ENCODE measurements at regions not wholly inside any gene's neighbourhood (a gene's known extent, or its start where the extent isn't known, plus 50 kb on each side); places are given as distances from the start of the nearest gene placed in this dataset.
A peak's percentile ranks its signal among the peaks of the same experiment; 100 is the strongest.

DNA sequence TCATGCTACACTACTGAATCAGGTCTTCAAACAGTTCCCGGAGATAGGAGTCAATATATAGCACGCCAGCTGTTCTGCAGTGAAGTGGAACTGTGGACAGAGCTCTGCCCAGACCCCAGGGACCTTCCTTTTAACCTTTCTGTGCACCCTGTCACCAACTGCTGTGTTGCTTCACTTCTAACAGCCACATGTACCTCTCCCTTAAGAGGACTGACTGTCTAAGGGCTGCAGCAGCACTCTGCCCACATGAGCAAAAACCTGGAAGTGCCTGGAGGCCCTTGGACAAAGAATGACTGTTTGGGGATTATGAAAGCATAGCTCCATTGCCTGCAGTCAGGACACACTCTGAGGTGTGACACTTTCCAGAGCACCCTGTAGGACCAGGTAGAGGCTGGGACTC lies 88.3 kb upstream of the CTNNB1 start:
- Histone ChIP-seq H3K4me3 (ENCODE audit: low read length) (no peak overlapping the region), H3K27ac (ENCODE audit: low read depth, low read length) (no peak overlapping the region), H3K27me3 (ENCODE audit: control insufficient read depth in 2 of 2, insufficient read depth in 2 of 2, low read length in 2 of 2) (no peaks in the 10 kb centered on the region), H3K4me1 (ENCODE audit: control insufficient read depth in 2 of 2, insufficient read depth in 2 of 2, low read length in 2 of 2) (no peaks in the 10 kb centered on the region), H3K9me3 (ENCODE audit: control insufficient read depth in 2 of 3, low read length in 3 of 3) (no peaks in the 10 kb centered on the region), H3K36me3 (ENCODE audit: control insufficient read depth in 2 of 3, insufficient read depth in 3 of 3, low read length in 3 of 3) (no peaks in the 10 kb centered on the region)
- CTCF ChIA-PET = no interaction called here
- intact Hi-C loops (cut with micrococcal nuclease) = loop anchor here in 1 of 2 donors (10.0 kb wide), 1 partner anchor 1706 kb away; the partner anchor contains the start of gene RPSA
- no peaks in the 10 kb centered on the region for H3K36me3 Mint-ChIP-seq
- POLR2A ChIA-PET = interaction anchor here (1.0 kb wide), 1 partner anchor 88 kb away, joined by 3 read pairs; the partner anchor contains the start of gene CTNNB1
- no peak overlapping the region for H3K4me3 Mint-ChIP-seq
- peaks cover 0 to 3% (median 0%) of the 10 kb centered on the region in 11 donors for H3K9me3 Mint-ChIP-seq
- peaks cover 0 to 16% (median 0%) of the 10 kb centered on the region in 5 donors for H3K27me3 Mint-ChIP-seq
- H3K4me1 Mint-ChIP-seq = peaks cover 0 to 21% (median 0%) of the 10 kb centered on the region in 7 donors
- DNase-seq = no peak
- H3K27ac Mint-ChIP-seq = no peak overlapping the region
- ATAC-seq = peak; percentile 14

- peaks cover 0 to 11% (median 0%) of the 10 kb centered on the region in 5 donors for H3K27me3 Mint-ChIP-seq
- POLR2A ChIA-PET = interaction anchor here (1.3 kb wide), 1 partner anchor 87 kb away, joined by 4 read pairs; the partner anchor contains the start of gene CTNNB1
- Histone ChIP-seq H3K27ac (ENCODE audit: low read depth, low read length) (no peak overlapping the region), H3K4me1 (ENCODE audit: control insufficient read depth in 2 of 2, insufficient read depth in 2 of 2, low read length in 2 of 2) (peaks cover 0 to 10% of the 10 kb centered on the region in 2 donors), H3K9me3 (ENCODE audit: control insufficient read depth in 2 of 3, low read length in 3 of 3) (no peaks in the 10 kb centered on the region), H3K36me3 (ENCODE audit: control insufficient read depth in 2 of 3, insufficient read depth in 3 of 3, low read length in 3 of 3) (no peaks in the 10 kb centered on the region), H3K27me3 (ENCODE audit: control insufficient read depth in 2 of 2, insufficient read depth in 2 of 2, low read length in 2 of 2) (no peaks in the 10 kb centered on the region), H3K4me3 (ENCODE audit: low read length) (no peak overlapping the region)
- H3K27ac Mint-ChIP-seq = peak overlapping the region in 3 of 9 donors; percentile 38 to 61 (median 41)
- H3K4me1 Mint-ChIP-seq = peaks cover 7 to 33% (median 13%) of the 10 kb centered on the region in 7 donors
- CTCF ChIA-PET = no interaction called here
- ATAC-seq (no peak), DNase-seq (no peak)
- no peaks in the 10 kb centered on the region for H3K36me3 Mint-ChIP-seq
- H3K4me3 Mint-ChIP-seq = no peak overlapping the region
- H3K9me3 Mint-ChIP-seq = peaks cover 0 to 4% (median 0%) of the 10 kb centered on the region in 11 donors
- intact Hi-C loops (cut with micrococcal nuclease) = loop anchor here in 1 of 2 donors (10.0 kb wide), 1 partner anchor 1708 kb away; the partner anchor contains the start of gene RPSA
These were observed 86.8 kb upstream of the CTNNB1 start for GRCh38 chr3:41112466-41112865.

- CTCF ChIA-PET = interaction anchor here (0.6 to 0.9 kb wide), 2 partner anchors 11 to 538 kb away, joined by 3 to 5 read pairs; no protein-coding TSS in a partner anchor
These were observed 84.2 kb upstream of the CTNNB1 start for GRCh38 chr3:41115069-41115468.

GRCh38 chr3:41116851-41117250 lies 82.5 kb upstream of the CTNNB1 start:
- H3K27ac Mint-ChIP-seq = peak overlapping the region; percentile 67 to 98 (median 93)
- CTCF ChIA-PET = no interaction called here
- H3K4me1 Mint-ChIP-seq = peaks cover 18 to 67% (median 46%) of the 10 kb centered on the region in 7 donors
- DNase-seq (no peak), ATAC-seq (no peak)
- Histone ChIP-seq H3K4me3 (ENCODE audit: low read length) (no peak overlapping the region), H3K4me1 (ENCODE audit: control insufficient read depth in 2 of 2, insufficient read depth in 2 of 2, low read length in 2 of 2) (peaks cover 12 to 27% of the 10 kb centered on the region in 2 donors), H3K27ac (ENCODE audit: low read depth, low read length) (peak overlapping the region; percentile 26), H3K36me3 (ENCODE audit: control insufficient read depth in 2 of 3, insufficient read depth in 3 of 3, low read length in 3 of 3) (no peaks in the 10 kb centered on the region), H3K9me3 (ENCODE audit: control insufficient read depth in 2 of 3, low read length in 3 of 3) (no peaks in the 10 kb centered on the region), H3K27me3 (ENCODE audit: control insufficient read depth in 2 of 2, insufficient read depth in 2 of 2, low read length in 2 of 2) (no peaks in the 10 kb centered on the region)
- no peaks in the 10 kb centered on the region for H3K27me3 Mint-ChIP-seq
- peak overlapping the region in 9 of 10 donors; percentile 39 to 90 (median 77) for H3K4me3 Mint-ChIP-seq
- peaks cover 0 to 4% (median 0%) of the 10 kb centered on the region in 11 donors for H3K9me3 Mint-ChIP-seq
- H3K36me3 Mint-ChIP-seq = peaks cover 0 to 4% (median 0%) of the 10 kb centered on the region in 5 donors
- POLR2A ChIA-PET = interaction anchor here (1.8 to 3.9 kb wide), 2 partner anchors 82 to 84 kb away, joined by 5 to 42 read pairs; partner anchors contain the start of gene CTNNB1
- intact Hi-C loops (cut with micrococcal nuclease) = loop anchor here (1.0 to 10.0 kb wide), 5 partner anchors 82 to 1712 kb away; partner anchors contain the start of genes CTNNB1 (in 2 of the 2), EIF1B (in 1 of the 2), RPL14 (in 1 of the 2) and RPSA (in 1 of the 2)

More at GRCh38 chr3:41115069-41115468, 84.2 kb upstream of the CTNNB1 start:
- intact Hi-C loops (cut with micrococcal nuclease) = loop anchor here in 1 of 2 donors (10.0 kb wide), 1 partner anchor 1710 kb away; the partner anchor contains the start of gene RPSA
- peaks cover 0 to 4% (median 0%) of the 10 kb centered on the region in 5 donors for H3K36me3 Mint-ChIP-seq
- Histone ChIP-seq H3K4me3 (ENCODE audit: low read length) (no peak overlapping the region), H3K4me1 (ENCODE audit: control insufficient read depth in 2 of 2, insufficient read depth in 2 of 2, low read length in 2 of 2) (peaks cover 12 to 27% of the 10 kb centered on the region in 2 donors), H3K9me3 (ENCODE audit: control insufficient read depth in 2 of 3, low read length in 3 of 3) (no peaks in the 10 kb centered on the region), H3K36me3 (ENCODE audit: control insufficient read depth in 2 of 3, insufficient read depth in 3 of 3, low read length in 3 of 3) (no peaks in the 10 kb centered on the region), H3K27me3 (ENCODE audit: control insufficient read depth in 2 of 2, insufficient read depth in 2 of 2, low read length in 2 of 2) (no peaks in the 10 kb centered on the region), H3K27ac (ENCODE audit: low read depth, low read length) (no peak overlapping the region)
- peaks cover 18 to 59% (median 39%) of the 10 kb centered on the region in 7 donors for H3K4me1 Mint-ChIP-seq
- POLR2A ChIA-PET = interaction anchor here (1.9 kb wide), 1 partner anchor 84 kb away, joined by 7 read pairs; the partner anchor contains the start of gene CTNNB1
- peaks cover 0 to 4% (median 0%) of the 10 kb centered on the region in 11 donors for H3K9me3 Mint-ChIP-seq
- peak overlapping the region in 8 of 9 donors; percentile 34 to 98 (median 85) for H3K27ac Mint-ChIP-seq
- DNase-seq (no peak), ATAC-seq (no peak)
- no peaks in the 10 kb centered on the region for H3K27me3 Mint-ChIP-seq
- H3K4me3 Mint-ChIP-seq = no peak overlapping the region

- no peaks in the 10 kb centered on the region for H3K27me3 Mint-ChIP-seq
- intact Hi-C loops (cut with micrococcal nuclease) = loop anchor here (1.0 to 10.0 kb wide), 5 partner anchors 82 to 1713 kb away; partner anchors contain the start of genes CTNNB1 (in 2 of the 2), EIF1B (in 1 of the 2), RPL14 (in 1 of the 2) and RPSA (in 1 of the 2)
- peaks cover 0 to 4% (median 0%) of the 10 kb centered on the region in 5 donors for H3K36me3 Mint-ChIP-seq
- DNase-seq (peak; percentile 67 to 93 (median 90)), ATAC-seq (peak; percentile 92)
- peaks cover 18 to 67% (median 46%) of the 10 kb centered on the region in 7 donors for H3K4me1 Mint-ChIP-seq
- POLR2A ChIA-PET = interaction anchor here (0.6 to 3.9 kb wide), 4 partner anchors 17 to 1983 kb away, joined by 3 to 42 read pairs (median 5); partner anchors contain the start of gene CTNNB1
- Histone ChIP-seq H3K27me3 (ENCODE audit: control insufficient read depth in 2 of 2, insufficient read depth in 2 of 2, low read length in 2 of 2) (no peaks in the 10 kb centered on the region), H3K36me3 (ENCODE audit: control insufficient read depth in 2 of 3, insufficient read depth in 3 of 3, low read length in 3 of 3) (no peaks in the 10 kb centered on the region), H3K27ac (ENCODE audit: low read depth, low read length) (peak overlapping the region; percentile 68), H3K4me3 (ENCODE audit: low read length) (peak overlapping the region; percentile 25), H3K4me1 (ENCODE audit: control insufficient read depth in 2 of 2, insufficient read depth in 2 of 2, low read length in 2 of 2) (peaks cover 12 to 27% of the 10 kb centered on the region in 2 donors), H3K9me3 (ENCODE audit: control insufficient read depth in 2 of 3, low read length in 3 of 3) (no peaks in the 10 kb centered on the region)
- CTCF ChIA-PET = no interaction called here
- peaks cover 0 to 4% (median 0%) of the 10 kb centered on the region in 11 donors for H3K9me3 Mint-ChIP-seq
- H3K27ac Mint-ChIP-seq = peak overlapping the region; percentile 67 to 98 (median 93)
- H3K4me3 Mint-ChIP-seq = peak overlapping the region; percentile 43 to 90 (median 78)
These were observed 81.9 kb upstream of the CTNNB1 start for GRCh38 chr3:41117398-41117870.

- Mint-ChIP-seq H3K27ac (peak overlapping the region in 8 of 9 donors; percentile 77 to 98 (median 95)), H3K36me3 (peaks cover 0 to 4% (median 0%) of the 10 kb centered on the region in 5 donors), H3K27me3 (no peaks in the 10 kb centered on the region), H3K9me3 (peaks cover 0 to 4% (median 0%) of the 10 kb centered on the region in 11 donors), H3K4me3 (peak overlapping the region in 9 of 10 donors; percentile 43 to 90 (median 78)), H3K4me1 (peaks cover 18 to 64% (median 46%) of the 10 kb centered on the region in 7 donors)
- Histone ChIP-seq H3K4me1 (ENCODE audit: control insufficient read depth in 2 of 2, insufficient read depth in 2 of 2, low read length in 2 of 2) (peaks cover 12 to 27% of the 10 kb centered on the region in 2 donors), H3K36me3 (ENCODE audit: control insufficient read depth in 2 of 3, insufficient read depth in 3 of 3, low read length in 3 of 3) (no peaks in the 10 kb centered on the region), H3K4me3 (ENCODE audit: low read length) (no peak overlapping the region), H3K27ac (ENCODE audit: low read depth, low read length) (peak overlapping the region; percentile 68), H3K27me3 (ENCODE audit: control insufficient read depth in 2 of 2, insufficient read depth in 2 of 2, low read length in 2 of 2) (no peaks in the 10 kb centered on the region), H3K9me3 (ENCODE audit: control insufficient read depth in 2 of 3, low read length in 3 of 3) (no peaks in the 10 kb centered on the region)
- ATAC-seq = no peak
- peak in 7 of 9 donors; percentile 10 to 35 (median 23) for DNase-seq
- intact Hi-C loops (cut with micrococcal nuclease) = loop anchor here in 1 of 2 donors (10.0 kb wide), 1 partner anchor 1714 kb away; the partner anchor contains the start of gene RPSA
- CTCF ChIA-PET = no interaction called here
- POLR2A ChIA-PET = interaction anchor here (1.0 to 3.9 kb wide), 3 partner anchors 18 to 83 kb away, joined by 5 to 42 read pairs (median 5); partner anchors contain the start of gene CTNNB1
These were observed 80.6 kb upstream of the CTNNB1 start for GRCh38 chr3:41118461-41119390.
